ENCODE measurements at regions not wholly inside any gene's neighbourhood (a gene's known extent, or its start where the extent isn't known, plus 50 kb on each side); places are given as distances from the start of the nearest gene placed in this dataset.

- no peak for TF ChIP-seq CTCF (IDR thresholded peaks at IDR 0.05; ENCODE audit: insufficient read depth, low read length)
- no peak for TF ChIP-seq SPI1 (IDR thresholded peaks at IDR 0.05; ENCODE audit: borderline replicate concordance, low read depth)
- no peak for TF ChIP-seq POLR2AphosphoS5 (IDR thresholded peaks at IDR 0.05; ENCODE audit: low read depth)
- no peak for TF ChIP-seq REST (IDR thresholded peaks at IDR 0.05; ENCODE audit: insufficient replicate concordance, low read depth)
- no peak for TF ChIP-seq GABPA (IDR thresholded peaks at IDR 0.05; ENCODE audit: low read depth)
Measured at GRCh38 chr2:19070886-19071285, 287.5 kb downstream of the OSR1 start.
